HCEC 1CT (cell line): ENCODE measurements at regions not wholly inside any gene's neighbourhood (a gene's known extent, or its start where the extent isn't known, plus 50 kb on each side); places are given as distances from the start of the nearest gene placed in this dataset.
A peak's percentile ranks its signal among the peaks of the same experiment; 100 is the strongest.

Experiments
- DNase-seq: peaks from one replicate; pipeline ENCODE4 v3.0.0-alpha.2; 2017

DNA sequence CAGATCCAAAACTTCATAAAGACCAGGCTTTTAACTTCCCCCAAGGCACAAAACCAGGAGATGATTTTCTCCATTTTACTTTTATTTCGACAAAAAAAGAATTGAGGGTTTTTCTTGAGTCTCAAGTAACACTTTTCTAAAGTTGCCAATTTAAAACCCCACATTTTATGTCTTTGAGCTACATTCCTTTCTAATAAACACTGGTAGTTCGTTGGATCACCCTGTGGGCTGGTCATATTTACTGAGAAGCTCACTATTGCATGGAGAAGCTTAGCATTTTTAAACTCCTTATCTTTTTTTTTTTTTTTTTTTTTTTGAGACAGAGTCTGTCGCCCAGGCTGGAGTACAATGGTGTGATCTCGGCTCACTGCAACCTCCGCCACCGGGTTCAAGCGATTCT, 255.1 kb upstream of the TPM1 start:
- no peak for DNase-seq

DNA sequence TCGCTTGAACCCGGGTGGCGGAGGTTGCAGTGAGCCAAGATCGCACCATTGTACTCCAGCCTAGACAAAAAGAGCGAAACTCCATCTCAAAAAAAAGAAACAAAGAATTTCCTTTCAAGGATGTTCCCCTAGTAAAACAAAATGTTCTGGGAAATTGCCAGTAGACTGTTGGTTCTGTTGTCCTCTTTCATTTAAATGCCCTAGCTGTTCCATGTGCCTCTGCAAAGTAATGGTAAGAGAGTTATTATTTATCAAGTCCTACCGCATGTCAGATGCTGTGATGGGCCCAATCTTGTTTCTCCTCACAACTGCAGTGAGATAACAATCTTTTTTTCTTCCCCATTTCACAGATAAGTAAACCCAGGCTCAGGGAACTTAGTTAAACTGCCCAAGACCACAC, 254.3 kb upstream of the TPM1 start:
- DNase-seq = no peak

DNA sequence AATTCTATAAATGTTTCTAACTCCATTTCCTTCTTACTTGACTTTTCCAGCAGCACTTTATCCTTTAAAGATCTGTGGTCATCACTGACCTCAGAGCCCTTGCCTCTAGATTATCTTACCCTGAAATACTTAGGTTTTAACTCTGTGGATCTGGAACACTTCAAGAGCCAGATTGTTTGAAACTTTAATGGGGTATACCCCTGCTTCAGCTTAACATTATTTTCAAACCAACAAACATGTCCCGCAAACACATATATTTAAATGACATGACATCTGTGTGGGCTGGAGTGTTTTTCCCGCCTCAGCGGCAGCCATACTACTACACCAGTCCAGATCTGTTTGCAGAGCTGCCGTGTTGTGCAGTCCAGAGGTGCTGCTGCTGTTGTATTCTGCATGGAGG, 252.0 kb upstream of the TPM1 start:
- DNase-seq = no peak

DNA sequence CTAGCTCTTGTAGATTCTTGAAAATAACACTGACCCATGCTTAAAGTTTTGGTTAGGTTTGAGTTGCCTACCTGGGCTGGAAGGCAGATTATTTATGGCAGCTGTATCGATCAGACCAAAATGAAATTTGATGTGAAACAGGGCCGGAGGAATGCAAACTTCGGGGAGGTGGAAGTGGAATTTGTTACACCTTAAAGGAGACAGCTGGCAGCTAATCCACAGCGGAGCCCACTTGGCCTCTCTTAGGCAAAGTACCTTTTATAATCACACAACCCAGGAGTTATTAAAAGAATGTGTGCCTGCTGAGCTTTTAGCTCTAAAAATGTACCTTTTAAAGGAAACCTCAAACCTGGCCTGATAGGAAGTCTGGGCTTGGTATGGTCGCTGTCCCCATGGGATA, 250.9 kb upstream of the TPM1 start:
- DNase-seq = no peak

DNA sequence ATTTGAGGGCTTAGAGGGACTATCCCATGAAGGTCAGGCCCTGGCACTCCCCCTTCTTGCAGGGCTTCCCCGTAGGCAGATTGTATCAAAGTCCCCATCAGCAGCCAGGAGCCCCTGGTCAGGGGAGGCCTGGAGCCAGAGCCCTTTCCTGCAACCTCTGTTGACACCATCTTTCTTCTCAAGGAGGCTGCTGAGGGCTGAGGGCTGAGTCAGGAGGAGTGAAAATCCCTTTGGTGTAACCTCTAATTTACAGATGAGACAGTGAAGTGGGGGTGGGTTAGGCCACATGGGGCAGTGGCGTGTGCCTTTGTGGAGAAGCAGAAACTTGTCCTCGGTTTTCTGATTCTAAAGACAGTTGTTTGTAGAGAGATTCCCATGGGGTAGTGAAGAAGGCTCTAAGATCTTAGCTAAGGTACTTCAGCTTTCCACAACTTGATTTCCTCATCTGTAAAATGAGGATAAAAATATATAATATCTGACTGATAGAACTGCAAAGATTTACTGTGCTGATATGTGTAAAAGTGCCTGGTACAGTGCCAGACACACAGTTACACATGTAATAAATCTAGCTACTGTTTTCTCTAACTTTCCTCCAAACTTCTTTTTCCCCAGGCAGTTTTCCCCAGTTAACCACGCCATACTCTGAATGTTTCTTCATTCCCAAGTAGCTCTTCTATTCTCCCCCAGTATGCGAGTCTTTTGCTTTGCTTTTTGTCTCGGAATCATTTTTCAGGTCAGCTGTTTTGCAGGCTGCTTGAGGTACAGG, 249.4 kb upstream of the TPM1 start:
- DNase-seq = no peak

DNA sequence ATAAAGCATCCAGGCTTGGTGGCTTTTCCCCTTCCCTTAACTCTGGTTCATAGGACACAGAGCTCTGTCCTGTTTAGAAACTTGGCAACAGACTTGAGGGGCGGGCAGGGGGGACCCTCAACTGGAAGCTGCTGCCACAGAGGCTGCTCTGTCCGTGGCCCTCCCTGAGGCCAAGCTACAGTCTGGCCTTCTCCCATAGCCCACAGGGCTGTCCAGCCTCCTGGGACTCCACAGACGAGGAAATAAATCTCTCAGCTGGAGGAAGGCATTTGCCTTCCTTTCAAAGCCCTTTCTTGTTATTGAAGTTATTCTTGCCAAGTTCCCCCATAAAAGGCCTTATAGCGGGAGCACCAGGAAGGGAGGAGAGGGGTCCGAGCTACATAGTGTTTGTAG, 248.8 kb upstream of the TPM1 start:
- no peak for DNase-seq

DNA sequence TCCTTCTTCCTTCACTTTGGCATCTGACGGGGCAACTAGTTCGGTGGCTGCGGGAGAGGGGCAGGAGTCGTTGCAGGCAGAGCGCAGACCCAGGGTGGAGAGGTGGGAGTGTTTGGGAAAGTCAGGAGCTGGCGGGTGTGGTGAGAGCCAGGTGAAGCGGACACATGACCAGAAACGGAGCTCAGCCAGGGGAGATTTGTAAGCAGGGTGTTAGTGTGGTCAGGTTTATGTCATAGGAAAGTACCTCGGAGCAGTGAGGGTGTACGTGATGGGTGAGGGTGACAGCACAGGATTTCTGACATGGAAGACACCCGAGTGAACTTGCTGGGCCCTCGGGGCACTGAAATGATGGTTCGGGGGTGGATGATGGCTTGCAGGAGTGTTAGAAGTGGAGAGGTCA, 247.4 kb upstream of the TPM1 start:
- DNase-seq = no peak

DNA sequence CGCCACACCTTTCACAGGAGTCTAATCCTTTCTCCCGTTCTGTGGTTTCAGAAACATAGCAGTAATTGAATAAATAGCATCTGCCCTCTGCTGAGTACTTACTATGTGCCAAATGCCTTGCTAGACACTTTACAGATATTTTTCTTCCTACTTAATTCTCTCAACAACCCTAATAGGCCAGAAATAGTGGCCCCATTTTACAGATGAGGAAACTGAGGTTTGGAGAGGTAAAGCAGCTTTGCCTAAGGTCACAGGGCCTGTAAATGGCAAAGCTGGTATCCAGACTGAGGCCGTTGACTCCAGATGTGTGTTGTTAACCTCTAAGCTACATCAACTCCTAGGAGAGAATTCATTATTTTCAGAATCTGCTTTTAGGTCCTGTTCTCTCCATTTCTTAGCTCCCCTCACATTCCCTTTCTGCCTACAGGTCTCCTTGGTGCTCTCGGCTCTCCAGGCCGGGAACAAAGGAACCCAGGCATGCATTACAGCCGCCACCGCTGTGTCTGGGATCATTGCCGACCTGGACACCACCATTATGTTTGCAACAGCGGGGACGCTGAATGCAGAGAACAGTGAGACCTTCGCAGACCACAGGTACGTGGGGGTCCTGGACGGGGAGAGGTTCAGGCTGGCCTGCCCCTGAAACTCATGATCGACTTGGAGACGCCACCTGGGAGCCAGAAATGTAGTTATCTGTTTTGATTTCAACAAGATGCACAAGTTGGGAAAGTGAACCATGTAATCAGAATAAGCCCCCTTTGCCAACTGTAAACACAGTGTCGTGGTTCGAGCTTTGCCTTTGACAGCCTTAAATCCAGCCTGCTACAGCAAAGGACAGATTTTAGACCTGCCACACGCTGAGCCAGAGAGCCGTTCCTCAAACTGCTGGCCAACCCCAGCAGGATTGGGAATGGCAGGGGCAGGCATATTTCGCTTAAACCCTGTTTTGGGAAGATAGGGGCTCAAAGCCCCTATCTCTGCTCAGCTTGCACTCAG, 246.5 kb upstream of the TPM1 start:
- DNase-seq = no peak

DNA sequence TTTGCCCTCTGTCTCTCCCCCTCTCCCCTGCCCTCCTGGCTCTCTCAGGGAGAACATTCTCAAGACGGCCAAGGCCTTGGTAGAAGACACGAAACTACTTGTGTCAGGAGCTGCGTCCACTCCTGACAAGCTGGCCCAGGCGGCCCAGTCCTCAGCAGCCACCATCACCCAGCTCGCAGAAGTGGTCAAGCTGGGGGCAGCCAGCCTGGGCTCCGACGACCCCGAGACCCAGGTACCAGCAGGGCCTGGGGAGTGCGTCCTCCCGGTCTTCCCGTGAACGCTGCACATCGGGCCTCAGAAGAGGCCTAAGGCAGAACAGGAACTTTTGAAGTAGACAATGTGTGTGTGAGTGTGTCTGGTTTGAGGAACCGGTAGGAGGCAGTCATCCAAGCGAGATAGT, 245.4 kb upstream of the TPM1 start:
- no peak for DNase-seq

DNA sequence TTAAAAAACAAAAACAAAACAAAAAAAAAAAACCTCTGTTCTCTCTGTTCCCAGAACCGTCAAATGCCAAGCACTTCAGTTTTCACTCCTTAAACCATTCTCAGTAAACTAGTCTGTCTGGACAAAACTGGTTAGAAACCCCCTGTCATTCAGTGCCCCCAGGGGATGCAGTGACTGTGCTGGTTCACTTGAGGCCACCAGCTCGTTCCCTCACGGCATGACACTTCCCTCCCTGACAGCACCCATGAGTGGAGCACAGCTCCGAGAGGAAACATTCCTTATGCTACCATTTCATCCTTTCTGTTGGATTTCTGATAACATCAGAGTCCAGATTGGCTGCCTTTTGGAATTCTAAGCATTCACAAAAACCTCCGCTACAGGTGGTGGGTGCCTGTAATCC, 244.0 kb upstream of the TPM1 start:
- DNase-seq = no peak

DNA sequence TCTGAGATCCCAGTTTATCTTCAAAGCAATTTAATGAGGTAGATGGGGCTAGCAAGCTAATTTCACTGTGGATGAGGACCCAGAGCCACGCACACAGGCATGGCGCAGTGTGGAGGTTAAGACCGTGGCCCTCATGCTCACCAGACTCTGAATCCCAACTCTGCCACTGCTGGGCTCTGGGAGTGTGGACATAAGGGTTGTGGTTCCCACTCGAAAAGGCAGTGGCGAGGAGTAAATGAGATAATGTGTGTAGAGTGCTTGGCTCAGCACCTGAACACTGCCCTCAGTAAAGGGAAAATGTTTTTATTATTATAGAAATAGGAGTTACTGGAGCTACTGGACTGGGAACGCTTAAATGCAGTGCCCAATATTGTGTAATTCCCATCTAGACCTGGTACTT, 243.5 kb upstream of the TPM1 start:
- DNase-seq = no peak

DNA sequence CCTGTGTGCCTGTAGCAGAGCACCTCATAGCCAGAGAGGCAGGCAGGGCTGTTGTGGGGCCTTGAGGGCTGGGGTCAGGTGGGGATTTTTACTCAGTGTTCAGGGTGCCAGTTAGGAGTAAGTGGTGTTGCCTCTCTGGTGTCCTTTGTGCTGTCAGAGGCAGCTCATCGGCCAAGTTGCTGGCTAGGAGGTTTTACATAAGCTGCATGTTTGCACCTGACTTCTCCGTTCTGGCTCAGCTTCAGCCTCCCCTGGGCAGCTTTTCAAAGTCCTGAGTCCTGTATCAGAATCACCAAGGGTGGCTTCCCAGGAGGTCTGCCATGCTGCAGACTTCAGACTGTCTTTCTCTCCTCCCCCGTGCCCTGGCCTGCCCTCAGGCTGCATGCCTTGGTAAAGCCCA, 242.6 kb upstream of the TPM1 start:
- DNase-seq = no peak

DNA sequence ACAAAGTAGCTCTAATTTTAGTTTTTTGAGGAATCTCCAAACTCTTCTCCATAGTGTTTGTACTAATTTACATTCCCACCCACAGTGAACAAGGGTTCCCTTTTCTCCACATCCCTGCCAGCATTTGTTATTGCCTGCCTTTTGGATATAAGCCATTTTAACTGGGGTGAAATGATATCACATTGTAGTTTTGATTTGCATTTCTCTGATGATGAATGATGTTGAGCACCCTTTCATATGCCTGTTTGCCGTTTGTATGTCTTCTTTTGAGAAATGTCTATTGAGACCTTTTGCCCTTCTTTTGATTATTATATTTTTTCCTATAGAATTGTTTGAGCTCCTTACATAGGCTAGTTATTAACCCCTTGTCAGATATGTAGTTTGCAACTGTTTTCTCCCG, 239.9 kb upstream of the TPM1 start:
- no peak for DNase-seq

DNA sequence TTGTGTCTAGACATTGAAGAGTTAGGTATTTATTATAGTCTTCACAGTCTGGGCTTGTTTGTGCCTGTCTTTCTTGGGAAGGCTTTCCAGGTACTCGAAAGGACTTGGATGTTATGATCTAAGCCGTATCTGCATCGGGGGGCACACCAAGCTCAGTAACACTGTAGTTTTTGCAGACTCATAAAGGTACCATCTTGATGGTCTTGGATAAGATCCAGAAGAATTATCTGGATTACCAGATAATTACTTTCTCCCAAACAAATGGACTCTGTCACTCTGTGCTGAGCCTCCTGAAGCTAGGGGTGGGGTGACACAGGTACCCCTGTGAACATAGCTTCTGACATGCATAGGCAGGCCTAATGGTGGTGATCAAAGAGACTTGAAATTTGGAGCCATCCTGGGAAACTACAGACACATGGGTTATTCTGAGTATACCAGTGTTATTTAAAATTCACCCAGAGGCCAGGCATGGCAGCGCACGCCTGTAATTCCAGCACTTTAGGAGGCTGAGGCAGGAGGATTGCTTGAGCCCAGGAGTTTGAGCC, 238.6 kb upstream of the TPM1 start:
- no peak for DNase-seq

DNA sequence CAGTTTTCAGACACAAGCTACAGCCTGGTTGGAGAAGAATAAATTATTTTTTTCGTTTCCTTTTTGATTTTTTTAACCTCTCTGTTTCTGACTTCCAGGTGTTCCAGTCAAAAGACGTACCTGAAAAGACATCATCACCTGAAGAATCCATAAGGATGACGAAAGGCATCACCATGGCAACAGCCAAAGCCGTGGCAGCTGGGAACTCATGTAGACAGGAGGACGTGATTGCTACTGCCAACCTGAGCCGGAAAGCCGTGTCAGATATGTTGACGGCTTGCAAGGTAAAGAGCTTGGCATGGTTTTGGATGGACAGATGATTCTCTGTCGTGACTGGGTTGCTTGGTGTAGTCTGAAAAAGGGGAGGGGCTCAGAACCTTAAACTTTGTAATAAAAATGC, 237.0 kb upstream of the TPM1 start:
- DNase-seq = no peak

DNA sequence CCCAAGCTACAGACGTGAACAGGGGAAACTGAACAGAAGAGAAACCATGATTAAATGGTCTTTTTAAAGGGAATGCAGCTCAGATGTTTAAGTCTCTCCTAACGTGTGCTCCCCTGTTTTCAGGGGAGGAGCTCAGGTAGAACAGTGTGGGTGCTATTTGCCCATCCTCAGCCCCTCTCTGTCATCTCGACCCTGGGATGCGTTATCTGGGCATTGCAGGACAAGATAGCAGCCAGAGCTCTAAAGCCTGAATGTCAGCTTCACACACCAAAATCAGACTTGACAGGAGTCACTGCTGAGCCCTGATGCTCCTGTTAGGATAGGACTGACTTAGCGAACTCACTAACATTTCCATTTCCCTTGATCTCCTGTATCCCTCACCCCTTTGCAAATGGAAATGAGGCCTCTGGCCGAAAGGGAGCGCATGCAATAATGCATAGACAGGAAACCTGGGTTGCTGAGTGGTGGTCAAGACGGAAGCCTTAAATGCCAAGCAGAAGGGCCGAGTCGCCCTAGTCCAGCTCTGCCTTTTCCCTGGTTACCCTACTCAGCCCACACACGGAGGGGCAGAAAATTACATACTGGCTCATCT, 234.9 kb upstream of the TPM1 start:
- DNase-seq = no peak

DNA sequence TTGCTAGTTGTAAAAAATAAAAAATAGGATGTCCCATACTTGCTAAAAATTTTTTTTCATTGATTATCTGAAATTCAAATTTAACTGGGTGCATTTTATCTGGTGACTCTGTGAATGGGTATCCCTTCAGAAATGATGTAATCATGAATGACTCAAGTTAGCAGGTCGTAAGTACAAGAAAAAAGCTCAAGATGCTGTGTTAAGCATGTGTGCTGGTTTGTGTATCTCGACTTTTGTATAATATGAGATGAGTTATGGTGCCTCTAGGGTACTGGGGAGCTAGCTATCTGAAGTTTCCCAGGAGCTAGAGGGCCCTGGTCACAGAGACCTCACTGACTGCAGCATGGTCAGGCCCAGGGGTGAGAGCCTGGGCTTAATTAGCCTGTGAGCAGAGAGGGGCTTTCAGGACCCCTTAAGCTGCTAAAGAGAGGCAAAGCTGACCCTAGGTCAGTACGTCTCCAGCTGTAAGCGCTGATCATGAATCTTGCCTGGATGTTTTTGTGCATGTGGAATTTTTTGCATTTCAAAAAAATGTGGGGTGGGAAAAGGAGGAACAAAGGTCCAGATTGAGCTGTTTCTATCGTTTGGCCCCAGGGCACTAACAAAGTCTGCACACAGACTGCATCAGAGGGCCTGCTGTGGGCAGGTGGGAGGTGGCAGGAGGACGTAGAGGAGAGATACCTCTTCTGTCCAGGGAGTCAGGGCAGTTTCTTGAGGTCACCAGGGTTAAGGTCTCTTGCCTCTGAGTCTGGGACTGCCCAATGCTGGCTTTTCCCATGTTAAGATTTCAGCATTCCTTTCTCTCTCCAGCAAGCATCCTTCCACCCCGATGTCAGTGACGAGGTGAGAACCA, 233.2 kb upstream of the TPM1 start:
- peak; percentile 64 for DNase-seq

DNA sequence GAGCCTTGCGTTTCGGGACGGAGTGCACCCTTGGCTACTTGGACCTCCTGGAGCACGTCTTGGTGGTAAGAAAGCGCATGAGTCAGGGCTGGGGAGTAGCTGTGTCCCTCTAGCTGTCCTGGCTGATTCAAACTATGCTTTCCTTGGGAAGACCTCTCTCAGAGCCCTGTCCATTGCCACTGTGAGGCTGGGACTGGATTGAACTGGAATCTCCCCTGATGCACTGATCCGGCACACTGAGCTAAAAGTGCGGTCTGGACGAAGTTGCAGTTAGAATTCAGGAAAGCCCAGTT, 232.6 kb upstream of the TPM1 start:
- DNase-seq = no peak

DNA sequence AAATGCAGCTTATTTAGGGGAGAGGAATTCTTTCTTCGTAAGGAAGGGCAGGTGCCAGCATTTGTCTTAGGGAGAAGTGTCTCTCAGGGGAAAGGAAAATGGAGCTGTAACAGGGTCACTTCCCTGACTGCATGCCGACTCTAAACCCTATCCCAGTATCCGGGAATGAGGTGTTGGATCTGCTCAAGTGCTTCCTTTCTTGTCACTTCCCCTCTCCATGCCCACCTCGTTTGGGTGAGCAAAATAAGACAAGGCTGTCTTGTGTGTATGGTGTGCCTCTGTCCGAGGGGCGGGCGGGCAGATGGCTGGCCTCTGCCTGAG, 230.1 kb upstream of the TPM1 start:
- no peak for DNase-seq

DNA sequence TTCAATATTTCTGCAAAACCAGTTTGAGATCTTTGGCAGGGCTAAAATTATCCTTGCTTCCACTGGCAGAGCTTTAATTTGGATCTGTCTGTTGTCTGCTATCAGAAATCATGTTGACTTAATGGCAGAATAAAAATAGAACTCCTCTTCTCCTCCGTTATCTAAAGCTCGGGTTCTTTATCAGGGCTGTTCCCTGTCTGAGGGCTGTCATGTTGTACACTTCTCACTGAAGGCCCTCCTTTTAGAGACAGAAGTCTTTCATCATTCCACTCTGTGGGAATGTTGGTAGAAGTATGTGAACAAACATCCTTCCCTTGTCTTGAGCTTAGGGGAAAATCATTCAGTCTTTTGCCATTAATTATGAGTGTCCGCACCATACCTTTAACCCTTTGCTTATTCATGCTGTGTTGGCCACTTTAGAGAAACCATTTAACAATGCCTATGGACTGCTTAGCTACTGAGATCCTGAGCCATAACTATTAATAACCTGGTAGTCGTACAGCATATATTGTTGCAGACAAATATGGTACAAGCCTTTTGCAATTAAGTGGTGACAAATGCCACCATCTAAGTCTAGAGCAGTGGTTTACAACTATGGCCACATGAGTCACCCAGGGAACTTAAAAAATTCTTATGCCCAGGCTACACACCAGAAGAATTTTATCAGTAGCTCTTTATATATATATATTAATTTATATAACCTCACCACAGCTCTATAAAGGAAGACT, 226.0 kb upstream of the TPM1 start:
- DNase-seq = no peak

DNA sequence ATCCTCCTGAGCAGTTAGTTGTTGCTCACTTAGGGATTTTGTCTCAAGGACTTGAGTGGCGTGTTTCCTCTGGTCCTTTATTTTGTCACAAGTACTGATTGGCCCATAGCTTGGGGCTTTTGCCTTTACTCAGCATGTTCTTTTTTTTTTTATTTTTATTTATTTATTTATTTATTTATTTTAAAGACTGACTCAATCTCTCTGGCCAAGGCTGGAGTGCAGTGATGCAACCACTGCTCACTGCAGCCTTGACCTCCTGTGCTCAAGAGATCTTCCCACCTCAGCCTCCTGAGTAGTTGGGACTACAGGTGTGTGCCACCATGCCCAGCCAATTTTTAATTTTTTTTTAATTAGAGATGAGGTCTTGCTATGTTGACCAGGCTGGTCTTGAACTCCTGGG, 223.9 kb upstream of the TPM1 start:
- DNase-seq = peak; percentile 3

DNA sequence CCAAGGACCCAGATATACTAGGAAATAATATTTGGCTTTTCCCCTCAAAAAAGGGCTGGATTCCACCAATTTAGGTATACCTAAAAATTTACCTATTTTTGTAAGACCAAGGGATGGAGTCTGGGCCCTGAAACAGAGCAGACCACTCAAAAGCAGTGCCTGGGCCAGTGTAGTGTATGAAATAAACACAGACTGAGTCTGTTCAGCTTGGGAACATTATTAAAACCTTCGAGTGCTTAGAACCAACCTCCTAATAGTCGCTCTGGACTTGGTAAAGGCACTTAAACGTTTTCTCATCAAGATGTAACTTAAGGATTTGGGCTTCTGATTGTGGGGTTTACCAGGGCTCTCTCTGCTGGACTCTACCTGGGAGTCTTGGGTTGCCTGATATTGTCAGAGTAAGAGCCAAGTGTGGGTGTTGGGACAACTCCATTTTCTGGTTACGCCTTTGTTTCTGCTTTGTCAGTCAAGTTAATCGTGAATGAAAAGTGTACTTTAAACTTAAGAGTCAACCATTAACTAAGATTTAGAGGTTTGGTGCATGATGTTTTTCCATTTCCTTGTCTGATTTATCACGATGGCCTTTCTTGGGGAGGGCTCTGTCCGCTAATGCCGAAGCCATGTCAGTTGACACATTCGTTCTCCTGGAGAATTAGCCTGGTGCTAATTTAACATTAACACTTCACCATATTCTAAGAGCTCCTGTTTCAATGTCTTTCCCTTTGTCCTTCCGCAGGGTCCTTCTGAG, 221.0 kb upstream of the TPM1 start:
- no peak for DNase-seq
